ENCODE measurements at regions not wholly inside any gene's neighbourhood (a gene's known extent, or its start where the extent isn't known, plus 50 kb on each side); places are given as distances from the start of the nearest gene placed in this dataset.
"Not testable (repeated sequence)": the region's sequence is repeated elsewhere in the genome, so short reads cannot be mapped to it uniquely, and the experiment has no call there.

DNA sequence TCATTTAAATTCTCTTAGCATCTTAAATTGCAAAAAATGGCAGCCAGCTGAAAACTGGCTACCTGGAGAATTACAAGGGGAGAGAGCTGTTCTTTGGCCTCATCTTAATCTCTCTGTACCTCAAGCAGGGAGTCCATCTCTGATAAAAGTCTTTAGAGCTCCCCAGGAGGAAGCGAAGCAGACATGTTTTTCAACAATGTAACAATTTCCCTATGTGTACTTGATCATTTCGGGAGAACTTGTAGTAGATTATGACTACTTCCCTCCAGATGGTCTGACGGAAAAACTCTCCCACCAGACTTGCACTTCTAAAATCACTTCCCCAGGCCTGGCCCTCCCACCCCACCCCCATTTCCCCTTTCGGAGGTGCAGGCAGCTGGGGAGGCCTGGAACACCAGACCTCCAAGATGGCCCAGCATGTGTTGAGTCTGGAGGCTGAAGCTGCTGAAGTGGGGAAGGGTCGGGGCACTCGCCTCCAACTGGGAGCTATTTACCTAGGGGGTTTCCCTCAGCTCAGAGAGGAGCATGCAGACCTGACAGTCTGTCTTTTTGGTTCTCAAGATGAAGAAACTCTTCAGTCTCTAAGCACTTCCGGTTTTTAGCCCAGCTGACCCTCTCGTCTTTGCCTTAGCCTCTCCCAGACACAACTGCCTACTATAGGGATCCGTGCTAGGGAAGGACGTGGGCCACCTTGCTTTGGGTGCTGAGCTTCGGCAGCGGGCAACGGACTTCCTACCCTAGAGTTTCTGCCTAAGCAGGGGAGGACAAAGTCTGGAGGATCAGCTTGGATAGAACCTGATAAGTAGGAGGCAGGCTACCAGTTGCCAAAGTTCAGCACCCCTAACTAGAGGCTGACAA, 164.0 kb upstream of the TBL1XR1 start:
- Histone ChIP-seq H3K9me3 (replicated peaks; ENCODE audit: insufficient read depth, low read length) (no peaks in the 10 kb centered on the region), H3K27ac (ENCODE audit: low read length) (peak overlapping the region; percentile 94), H3K9me2 (replicated peaks; ENCODE audit: insufficient read depth, low read length) (no peaks in the 10 kb centered on the region), H2AFZ (ENCODE audit: low read length) (peak overlapping the region; percentile 64), H3K4me3 (ENCODE audit: low read length) (peak overlapping the region; percentile 54; the same call in 1 of the 2 replicates), H3K27me3 (replicated peaks; ENCODE audit: insufficient read depth, low read length) (no peaks in the 10 kb centered on the region), H3K4me2 (ENCODE audit: low read depth, low read length) (peak overlapping the region; percentile 95), H4K20me1 (ENCODE audit: insufficient read depth, low read length) (no peaks in the 10 kb centered on the region), H3K9ac (ENCODE audit: low read length) (peak overlapping the region; percentile 65), H3K4me1 (ENCODE audit: low read length) (peaks cover 47% of the 10 kb centered on the region), H3K79me2 (ENCODE audit: low read length) (0 out of 2 replicates have a peak, but pooled peaks cover 2% of the 10 kb centered on the region), H3K36me3 (replicated peaks; ENCODE audit: insufficient read depth, low read length) (no peaks in the 10 kb centered on the region), H3F3A (ENCODE audit: insufficient read depth, low read length) (peaks cover 43% of the 10 kb centered on the region)
- DNase-seq: peak; percentile 9
- no peak for TF ChIP-seq EZH2 (optimal IDR thresholded peaks at IDR 0.05; ENCODE audit: low read depth, low read length)
- no peak for TF ChIP-seq EZH2phosphoT487 (IDR thresholded peaks at IDR 0.05; ENCODE audit: low read length)
- TF ChIP-seq, protein P1, sequence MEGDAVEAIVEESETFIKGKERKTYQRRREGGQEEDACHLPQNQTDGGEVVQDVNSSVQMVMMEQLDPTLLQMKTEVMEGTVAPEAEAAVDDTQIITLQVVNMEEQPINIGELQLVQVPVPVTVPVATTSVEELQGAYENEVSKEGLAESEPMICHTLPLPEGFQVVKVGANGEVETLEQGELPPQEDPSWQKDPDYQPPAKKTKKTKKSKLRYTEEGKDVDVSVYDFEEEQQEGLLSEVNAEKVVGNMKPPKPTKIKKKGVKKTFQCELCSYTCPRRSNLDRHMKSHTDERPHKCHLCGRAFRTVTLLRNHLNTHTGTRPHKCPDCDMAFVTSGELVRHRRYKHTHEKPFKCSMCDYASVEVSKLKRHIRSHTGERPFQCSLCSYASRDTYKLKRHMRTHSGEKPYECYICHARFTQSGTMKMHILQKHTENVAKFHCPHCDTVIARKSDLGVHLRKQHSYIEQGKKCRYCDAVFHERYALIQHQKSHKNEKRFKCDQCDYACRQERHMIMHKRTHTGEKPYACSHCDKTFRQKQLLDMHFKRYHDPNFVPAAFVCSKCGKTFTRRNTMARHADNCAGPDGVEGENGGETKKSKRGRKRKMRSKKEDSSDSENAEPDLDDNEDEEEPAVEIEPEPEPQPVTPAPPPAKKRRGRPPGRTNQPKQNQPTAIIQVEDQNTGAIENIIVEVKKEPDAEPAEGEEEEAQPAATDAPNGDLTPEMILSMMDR (IDR thresholded peaks at IDR 0.05; ENCODE audit: low read length): no peak

DNA sequence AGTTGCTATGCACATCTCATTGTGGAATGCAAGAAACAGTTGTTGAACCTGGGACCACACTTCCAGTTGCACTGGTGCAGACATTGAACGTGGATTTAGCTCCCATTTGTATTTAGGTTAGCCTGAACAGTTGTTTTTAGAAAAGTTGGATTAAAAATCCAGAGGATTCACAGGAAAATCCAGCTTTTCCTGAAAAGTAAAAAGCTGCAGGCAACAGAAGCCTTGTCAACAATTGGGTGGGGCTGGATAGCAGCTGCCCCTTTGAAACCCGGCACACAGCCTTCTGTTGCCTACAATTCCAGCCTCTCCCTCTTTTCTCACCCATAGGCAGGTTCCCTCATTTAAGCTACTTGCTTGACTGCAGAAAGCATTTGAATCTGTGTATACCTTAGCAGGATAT, 165.3 kb upstream of the TBL1XR1 start:
- Histone ChIP-seq H3K9me2 (replicated peaks; ENCODE audit: insufficient read depth, low read length) (no peaks in the 10 kb centered on the region), H3K4me1 (ENCODE audit: low read length) (peaks cover 34% of the 10 kb centered on the region), H3K27me3 (replicated peaks; ENCODE audit: insufficient read depth, low read length) (no peaks in the 10 kb centered on the region), H3K4me3 (ENCODE audit: low read length) (no peak overlapping the region), H3K4me2 (ENCODE audit: low read depth, low read length) (no peak overlapping the region), H3K9ac (ENCODE audit: low read length) (no peak overlapping the region), H2AFZ (ENCODE audit: low read length) (no peak overlapping the region), H3K9me3 (replicated peaks; ENCODE audit: insufficient read depth, low read length) (no peaks in the 10 kb centered on the region), H3F3A (ENCODE audit: insufficient read depth, low read length) (peaks cover 30% of the 10 kb centered on the region), H3K27ac (ENCODE audit: low read length) (no peak overlapping the region), H3K36me3 (replicated peaks; ENCODE audit: insufficient read depth, low read length) (no peaks in the 10 kb centered on the region), H3K79me2 (ENCODE audit: low read length) (no peaks in the 10 kb centered on the region), H4K20me1 (ENCODE audit: insufficient read depth, low read length) (no peaks in the 10 kb centered on the region)
- TF ChIP-seq EZH2phosphoT487 (IDR thresholded peaks at IDR 0.05; ENCODE audit: low read length) (no peak), EZH2 (optimal IDR thresholded peaks at IDR 0.05; ENCODE audit: low read depth, low read length) (no peak)
- DNase-seq: peak; percentile 6

DNA sequence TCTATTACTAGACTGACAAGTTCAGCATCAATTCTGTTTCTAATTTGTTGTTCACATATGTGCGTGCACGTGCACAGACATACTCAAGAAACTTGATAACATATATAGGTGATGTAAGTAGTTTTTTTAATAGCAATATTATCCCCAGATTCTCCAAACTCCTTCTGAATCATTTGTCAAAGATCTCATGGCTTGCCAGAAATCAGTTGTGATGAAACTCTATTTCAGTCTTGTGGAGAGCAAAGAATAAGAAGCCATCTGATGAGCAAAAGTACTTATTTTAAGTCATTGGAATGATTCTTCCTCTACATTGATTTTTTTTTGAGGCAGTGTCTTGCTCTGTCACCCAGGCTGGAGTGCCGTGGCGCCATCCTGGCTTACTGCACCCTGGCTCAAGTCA, 167.0 kb upstream of the TBL1XR1 start:
- DNase-seq: peak; percentile 5
- no peak overlapping the region for H3K4me3 ChIP-seq (ENCODE audit: low read length)
- no peak overlapping the region for H3K9ac ChIP-seq (ENCODE audit: low read length)
- no peaks in the 10 kb centered on the region for H3K9me2 ChIP-seq (replicated peaks; ENCODE audit: insufficient read depth, low read length)
- no peak overlapping the region for H3K27ac ChIP-seq (ENCODE audit: low read length)
- no peaks in the 10 kb centered on the region for H3K27me3 ChIP-seq (replicated peaks; ENCODE audit: insufficient read depth, low read length)
- H2AFZ ChIP-seq (ENCODE audit: low read length): no peak overlapping the region
- no peaks in the 10 kb centered on the region for H3K9me3 ChIP-seq (replicated peaks; ENCODE audit: insufficient read depth, low read length)
- peaks cover 16% of the 10 kb centered on the region for H3F3A ChIP-seq (ENCODE audit: insufficient read depth, low read length)
- TF ChIP-seq EZH2 (optimal IDR thresholded peaks at IDR 0.05; ENCODE audit: low read depth, low read length) (no peak), EZH2phosphoT487 (IDR thresholded peaks at IDR 0.05; ENCODE audit: low read length) (no peak)
- TF ChIP-seq, protein P1 (IDR thresholded peaks at IDR 0.05; ENCODE audit: low read length): no peak
- no peaks in the 10 kb centered on the region for H3K36me3 ChIP-seq (replicated peaks; ENCODE audit: insufficient read depth, low read length)
- peaks cover 29% of the 10 kb centered on the region for H3K4me1 ChIP-seq (ENCODE audit: low read length)
- H3K79me2 ChIP-seq (ENCODE audit: low read length): no peaks in the 10 kb centered on the region
- H3K4me2 ChIP-seq (ENCODE audit: low read depth, low read length): no peak overlapping the region
- no peaks in the 10 kb centered on the region for H4K20me1 ChIP-seq (ENCODE audit: insufficient read depth, low read length)

DNA sequence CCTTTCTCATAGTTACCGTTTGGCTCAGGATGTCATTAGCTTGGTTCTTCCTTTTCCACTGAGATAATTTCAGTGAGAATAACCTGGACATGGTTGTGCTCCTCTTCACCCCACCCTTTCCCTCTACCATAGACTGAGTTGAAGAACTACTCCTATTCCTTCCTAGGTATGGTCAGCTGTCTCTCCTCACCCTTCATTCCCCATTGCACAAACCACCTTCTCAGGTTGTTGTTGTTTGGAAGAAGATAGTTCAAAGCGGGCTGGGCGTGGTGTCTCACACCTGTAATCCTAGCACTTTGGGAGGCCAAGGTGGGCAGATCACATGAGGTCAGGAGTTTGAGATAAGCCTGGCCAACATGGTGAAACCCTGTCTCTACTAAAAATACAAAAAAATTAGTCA, 168.0 kb upstream of the TBL1XR1 start:
- H3K9me2 ChIP-seq (replicated peaks; ENCODE audit: insufficient read depth, low read length); DNase-seq; H3K9ac ChIP-seq (ENCODE audit: low read length); H3F3A ChIP-seq (ENCODE audit: insufficient read depth, low read length); H3K4me2 ChIP-seq (ENCODE audit: low read depth, low read length); H3K4me3 ChIP-seq (ENCODE audit: low read length); H2AFZ ChIP-seq (ENCODE audit: low read length); H3K36me3 ChIP-seq (replicated peaks; ENCODE audit: insufficient read depth, low read length); H3K27me3 ChIP-seq (replicated peaks; ENCODE audit: insufficient read depth, low read length); H4K20me1 ChIP-seq (ENCODE audit: insufficient read depth, low read length); H3K9me3 ChIP-seq (replicated peaks; ENCODE audit: insufficient read depth, low read length); H3K79me2 ChIP-seq (ENCODE audit: low read length); H3K27ac ChIP-seq (ENCODE audit: low read length): not testable (repeated sequence)
- peaks cover 25% of the 10 kb centered on the region for H3K4me1 ChIP-seq (ENCODE audit: low read length)

All from MM.1S (cell line).